ENCODE measurements at regions not wholly inside any gene's neighbourhood (a gene's known extent, or its start where the extent isn't known, plus 50 kb on each side); places are given as distances from the start of the nearest gene placed in this dataset.

DNA sequence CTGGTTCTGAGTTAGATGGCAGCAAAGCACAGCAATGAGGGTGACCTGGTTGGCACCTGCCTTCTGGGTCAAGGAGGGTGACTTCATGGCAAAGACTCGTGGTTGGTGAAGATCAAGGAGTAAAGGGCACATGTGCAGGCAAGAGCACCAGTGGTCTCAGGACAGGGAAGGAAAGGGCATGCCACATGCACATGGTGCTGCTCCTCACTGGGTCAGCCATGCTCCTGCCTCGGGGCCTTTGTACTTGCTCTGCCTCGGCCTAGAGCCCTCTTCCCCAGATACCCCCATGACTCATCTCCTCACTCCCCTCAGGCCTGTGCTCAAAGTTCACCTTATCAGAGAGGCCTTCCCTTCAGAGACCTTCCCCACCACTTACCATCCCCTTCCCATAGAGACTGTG, 106.7 kb upstream of the KDM7A start:
- POLR2A ChIA-PET, result no interaction called here

DNA sequence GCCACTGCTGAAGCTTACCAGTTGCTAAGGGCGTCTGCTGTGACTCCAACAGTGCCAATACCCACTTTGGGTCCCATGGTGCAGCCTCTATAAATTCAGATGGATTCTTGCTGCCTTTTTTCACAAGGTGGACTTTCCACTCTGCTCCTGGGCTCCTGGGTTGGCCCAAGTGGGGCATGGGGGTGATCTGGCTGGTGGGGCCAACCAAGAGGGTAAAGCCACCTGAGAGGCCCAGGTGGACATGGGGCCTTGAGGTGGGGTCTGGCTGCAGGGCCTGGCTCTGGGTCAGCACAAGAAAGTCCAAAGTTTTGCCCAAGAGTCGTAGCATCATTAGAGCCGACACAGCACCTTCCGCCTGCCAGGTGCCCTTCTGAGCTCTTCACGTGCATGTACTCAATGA, 105.2 kb upstream of the KDM7A start:
- ChIA-PET POLR2A (interaction anchor here (0.5 kb wide), 1 partner anchor 32 kb away, joined by 5 read pairs; no protein-coding TSS in a partner anchor), CTCF (no interaction called here)
- no peak for DNase-seq (ENCODE audit: extremely low spot score)
- TF ChIP-seq, protein P1, sequence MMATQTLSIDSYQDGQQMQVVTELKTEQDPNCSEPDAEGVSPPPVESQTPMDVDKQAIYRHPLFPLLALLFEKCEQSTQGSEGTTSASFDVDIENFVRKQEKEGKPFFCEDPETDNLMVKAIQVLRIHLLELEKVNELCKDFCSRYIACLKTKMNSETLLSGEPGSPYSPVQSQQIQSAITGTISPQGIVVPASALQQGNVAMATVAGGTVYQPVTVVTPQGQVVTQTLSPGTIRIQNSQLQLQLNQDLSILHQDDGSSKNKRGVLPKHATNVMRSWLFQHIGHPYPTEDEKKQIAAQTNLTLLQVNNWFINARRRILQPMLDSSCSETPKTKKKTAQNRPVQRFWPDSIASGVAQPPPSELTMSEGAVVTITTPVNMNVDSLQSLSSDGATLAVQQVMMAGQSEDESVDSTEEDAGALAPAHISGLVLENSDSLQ (IDR thresholded peaks at IDR 0.05), result no peak
- no peak for TF ChIP-seq HDGF (IDR thresholded peaks at IDR 0.05; ENCODE audit: borderline replicate concordance)
- TF ChIP-seq FOXA1 (IDR thresholded peaks at IDR 0.05), result no peak
- TF ChIP-seq CTBP1 (IDR thresholded peaks at IDR 0.05; ENCODE audit: borderline replicate concordance), result no peak
- TF ChIP-seq L3MBTL2 (conservative IDR thresholded peaks at IDR 0.05), result no peak

More for the DNA sequence above, 106.7 kb upstream of the KDM7A start:
- no peak for DNase-seq (ENCODE audit: extremely low spot score)
- TF ChIP-seq L3MBTL2 (conservative IDR thresholded peaks at IDR 0.05) (no peak), SUZ12 (IDR thresholded peaks at IDR 0.05) (no peak), LEF1 (IDR thresholded peaks at IDR 0.05; ENCODE audit: borderline replicate concordance) (no peak), ARNT (IDR thresholded peaks at IDR 0.05) (no peak), CTBP1 (IDR thresholded peaks at IDR 0.05; ENCODE audit: borderline replicate concordance) (no peak), FOXM1 (IDR thresholded peaks at IDR 0.05; ENCODE audit: borderline replicate concordance) (no peak), BHLHE40 (IDR thresholded peaks at IDR 0.05; ENCODE audit: borderline replicate concordance) (no peak), NFRKB (IDR thresholded peaks at IDR 0.05) (no peak), FOXK2 (IDR thresholded peaks at IDR 0.05) (no peak), ZNF384 (IDR thresholded peaks at IDR 0.05) (no peak), FOXA1 (IDR thresholded peaks at IDR 0.05) (no peak), HDGF (IDR thresholded peaks at IDR 0.05; ENCODE audit: borderline replicate concordance) (no peak), ELF4 (IDR thresholded peaks at IDR 0.05) (no peak), SP1 (IDR thresholded peaks at IDR 0.05) (no peak), TARDBP (IDR thresholded peaks at IDR 0.05) (no peak)
- TF ChIP-seq, protein P1 (IDR thresholded peaks at IDR 0.05), result no peak
- CTCF ChIA-PET, result no interaction called here

DNA sequence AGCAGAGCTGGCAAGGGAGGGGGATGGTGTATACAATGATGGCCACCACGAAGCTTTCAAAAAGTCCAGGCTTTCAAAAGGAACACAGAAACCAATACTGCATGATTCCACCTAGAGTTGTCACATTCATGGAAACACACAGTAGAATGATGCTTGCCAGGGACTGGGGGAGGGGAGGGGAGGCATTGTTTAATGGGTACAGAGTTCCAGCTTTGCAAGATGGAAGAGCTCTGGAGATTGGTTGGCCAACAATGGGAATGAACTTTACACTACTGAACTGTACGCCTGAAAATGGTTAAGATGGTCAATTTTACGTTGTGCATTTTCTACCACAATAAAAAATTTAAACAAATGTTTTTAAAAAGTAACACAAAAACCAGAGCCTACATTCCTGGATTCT, 104.5 kb upstream of the KDM7A start:
- ChIA-PET POLR2A (no interaction called here), CTCF (no interaction called here)

DNA sequence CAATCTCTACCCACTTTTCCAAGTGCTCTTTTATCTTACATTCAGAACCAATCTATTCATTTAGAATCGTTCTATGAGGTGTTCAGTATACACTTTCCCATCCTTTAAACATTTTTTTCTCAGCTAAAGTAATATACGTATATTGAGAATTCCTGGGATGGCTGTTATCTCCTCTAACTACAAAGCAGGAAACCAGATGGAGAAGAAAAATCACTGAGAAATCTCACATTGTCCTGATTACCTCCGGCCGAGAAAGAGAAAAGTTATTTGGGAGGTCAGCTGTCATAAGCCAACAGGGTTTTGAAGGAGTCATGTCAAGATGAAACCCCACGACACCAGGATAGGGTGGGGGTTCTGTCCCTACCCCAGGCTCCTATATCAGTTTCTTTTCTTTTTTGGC, 99.2 kb upstream of the KDM7A start:
- DNase-seq (ENCODE audit: extremely low spot score), result no peak
- ChIA-PET POLR2A (interaction anchor here (1.2 kb wide), 1 partner anchor 98 kb away, joined by 3 read pairs; no protein-coding TSS in a partner anchor), CTCF (interaction anchor here (0.6 kb wide), 1 partner anchor 44 kb away, joined by 3 read pairs; no protein-coding TSS in a partner anchor)
- TF ChIP-seq L3MBTL2 (conservative IDR thresholded peaks at IDR 0.05) (no peak), HDGF (IDR thresholded peaks at IDR 0.05; ENCODE audit: borderline replicate concordance) (no peak), BHLHE40 (IDR thresholded peaks at IDR 0.05; ENCODE audit: borderline replicate concordance) (no peak), ARNT (IDR thresholded peaks at IDR 0.05) (no peak), NFRKB (IDR thresholded peaks at IDR 0.05) (no peak), TARDBP (IDR thresholded peaks at IDR 0.05) (no peak), SP1 (IDR thresholded peaks at IDR 0.05) (no peak), CTBP1 (IDR thresholded peaks at IDR 0.05; ENCODE audit: borderline replicate concordance) (no peak), LEF1 (IDR thresholded peaks at IDR 0.05; ENCODE audit: borderline replicate concordance) (no peak), FOXM1 (IDR thresholded peaks at IDR 0.05; ENCODE audit: borderline replicate concordance) (no peak), SUZ12 (IDR thresholded peaks at IDR 0.05) (no peak), FOXK2 (IDR thresholded peaks at IDR 0.05) (no peak), ELF4 (IDR thresholded peaks at IDR 0.05) (no peak), FOXA1 (IDR thresholded peaks at IDR 0.05) (no peak), ZNF384 (IDR thresholded peaks at IDR 0.05) (no peak)
- TF ChIP-seq, protein P1 (IDR thresholded peaks at IDR 0.05), result no peak

More for the DNA sequence above, 104.5 kb upstream of the KDM7A start:
- DNase-seq (ENCODE audit: extremely low spot score), result no peak
- no peak for TF ChIP-seq ZNF384 (IDR thresholded peaks at IDR 0.05)
- no peak for TF ChIP-seq ELF4 (IDR thresholded peaks at IDR 0.05)
- no peak for TF ChIP-seq CTBP1 (IDR thresholded peaks at IDR 0.05; ENCODE audit: borderline replicate concordance)
- no peak for TF ChIP-seq FOXM1 (IDR thresholded peaks at IDR 0.05; ENCODE audit: borderline replicate concordance)
- TF ChIP-seq BHLHE40 (IDR thresholded peaks at IDR 0.05; ENCODE audit: borderline replicate concordance), result no peak
- TF ChIP-seq HDGF (IDR thresholded peaks at IDR 0.05; ENCODE audit: borderline replicate concordance), result no peak
- no peak for TF ChIP-seq L3MBTL2 (conservative IDR thresholded peaks at IDR 0.05)
- TF ChIP-seq FOXK2 (IDR thresholded peaks at IDR 0.05), result no peak
- no peak for TF ChIP-seq ARNT (IDR thresholded peaks at IDR 0.05)
- TF ChIP-seq SP1 (IDR thresholded peaks at IDR 0.05), result no peak
- TF ChIP-seq, protein P1 (IDR thresholded peaks at IDR 0.05), result no peak
- no peak for TF ChIP-seq LEF1 (IDR thresholded peaks at IDR 0.05; ENCODE audit: borderline replicate concordance)
- TF ChIP-seq SUZ12 (IDR thresholded peaks at IDR 0.05), result no peak
- TF ChIP-seq FOXA1 (IDR thresholded peaks at IDR 0.05), result no peak
- TF ChIP-seq NFRKB (IDR thresholded peaks at IDR 0.05), result no peak
- no peak for TF ChIP-seq TARDBP (IDR thresholded peaks at IDR 0.05)

DNA sequence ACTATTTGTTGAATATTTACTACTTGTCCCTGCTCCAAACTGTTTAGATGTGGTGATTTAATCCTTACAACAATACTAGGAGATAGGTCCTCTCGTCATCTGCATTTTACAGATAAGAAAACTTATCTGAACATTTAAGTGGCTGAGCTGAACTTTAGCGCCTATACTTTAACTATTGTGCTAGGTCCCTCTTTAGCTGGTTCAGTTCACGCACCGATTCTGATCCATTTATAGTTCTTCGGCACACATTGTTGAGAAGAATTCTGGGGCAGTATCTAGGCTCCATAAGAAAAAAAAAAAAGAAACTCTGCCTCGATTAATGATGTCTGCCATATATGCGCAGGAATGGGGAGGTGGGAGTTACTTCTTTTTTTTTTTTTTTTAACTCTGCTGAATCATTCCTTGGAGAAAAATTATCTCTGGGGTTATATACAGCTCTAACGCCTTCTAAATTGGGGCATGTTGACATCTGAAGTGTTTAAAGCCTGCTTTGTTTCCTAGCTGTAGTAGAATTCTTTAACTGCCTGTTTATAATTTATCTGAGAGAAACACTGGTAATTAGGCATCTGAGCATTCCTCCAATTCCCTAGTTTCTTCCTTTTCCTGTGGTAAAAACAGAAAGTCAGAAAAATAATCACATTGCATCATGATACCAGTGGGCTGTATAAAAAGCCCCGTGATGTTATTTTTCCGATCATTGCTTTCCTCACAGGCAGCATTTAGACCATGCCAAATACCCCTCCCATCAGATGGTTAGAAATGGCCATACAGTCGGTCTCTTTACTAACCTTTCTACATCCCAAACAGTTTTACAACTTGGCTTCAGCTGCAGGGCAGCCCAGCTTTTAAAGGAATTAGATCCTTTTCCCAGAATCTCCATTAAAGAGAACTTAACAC, 98.5 kb upstream of the KDM7A start:
- POLR2A ChIA-PET, result interaction anchor here (1.2 kb wide), 1 partner anchor 98 kb away, joined by 3 read pairs; no protein-coding TSS in a partner anchor
- DNase-seq (ENCODE audit: extremely low spot score), result no peak
- no peak for TF ChIP-seq BHLHE40 (IDR thresholded peaks at IDR 0.05; ENCODE audit: borderline replicate concordance)
- CTCF ChIA-PET, result interaction anchor here (0.5 to 0.6 kb wide), 2 partner anchors 44 to 271 kb away, joined by 3 to 4 read pairs; no protein-coding TSS in a partner anchor
